ENCODE measurements at regions not wholly inside any gene's neighbourhood (a gene's known extent, or its start where the extent isn't known, plus 50 kb on each side); places are given as distances from the start of the nearest gene placed in this dataset.

GRCh38 chr11:101741061-101741460, 157.3 kb upstream of the TRPC6 start:
- TF ChIP-seq MAX (IDR thresholded peaks at IDR 0.05) = no peak
- no peak for TF ChIP-seq EP300 (IDR thresholded peaks at IDR 0.05; ENCODE audit: borderline replicate concordance)
- TF ChIP-seq NFIC (IDR thresholded peaks at IDR 0.05) = no peak
- no peak for TF ChIP-seq YY1 (IDR thresholded peaks at IDR 0.05; ENCODE audit: low read depth)
- TF ChIP-seq CEBPB (IDR thresholded peaks at IDR 0.05) = no peak
- TF ChIP-seq EGR1 (IDR thresholded peaks at IDR 0.05) = no peak
- no peak for TF ChIP-seq TCF12 (IDR thresholded peaks at IDR 0.05; ENCODE audit: low read depth)
- no peak for TF ChIP-seq FOXM1 (IDR thresholded peaks at IDR 0.05; ENCODE audit: borderline replicate concordance, low read depth)
- TF ChIP-seq TEAD4 (IDR thresholded peaks at IDR 0.05) = no peak
- TF ChIP-seq ZBTB7A (IDR thresholded peaks at IDR 0.05; ENCODE audit: low read depth) = no peak
- TF ChIP-seq REST (IDR thresholded peaks at IDR 0.05; ENCODE audit: low read depth) = no peak

All from Ishikawa (cell line).